SK-N-SH (cell line): ENCODE measurements at regions not wholly inside any gene's neighbourhood (a gene's known extent, or its start where the extent isn't known, plus 50 kb on each side); places are given as distances from the start of the nearest gene placed in this dataset.

ENCODE experiments used
- CTCF ChIA-PET: fragments of 300-600, 350-600 bp; formaldehyde crosslinking; extraction: SDS; loops from one replicate; lab custom pipeline; 2021; lab: Yijun Ruan, JAX
- POLR2A ChIA-PET: fragments of 350-600 bp; sonication (Branson Sonifier 250); formaldehyde crosslinking; extraction: SDS; loops from one replicate; lab custom pipeline; 2020; ENCODE audit warnings: antibody characterized with exemption, inconsistent platforms; lab: Yijun Ruan, JAX
- DNase-seq: peaks from one replicate; pipeline ENCODE4 v3.0.0; 2012
- H2AFZ ChIP-seq: fragments of 200-600 bp; sonication (generic); 2 replicates; pipeline ENCODE4 v1.8.1; 2016; ENCODE audit warnings: antibody characterized with exemption, mild to moderate bottlenecking, low read depth
- H3F3A ChIP-seq: fragments of 200-600 bp; sonication (generic); replicated peaks from 2 replicates; pipeline ENCODE3; 2016; ENCODE audit warnings: antibody characterized with exemption, mild to moderate bottlenecking; ENCODE audit not compliant: insufficient read depth
- H3K27ac ChIP-seq, 2 experiments: fragments of 200-500 bp in 1 of 2; fragments of 200-600 bp in 1 of 2; sonication (Bioruptor generic) in 1 of 2; sonication (generic), shearing (Covaris generic) in 1 of 2; 2 replicates each; pipeline versions ENCODE4 v1.5.1 to v1.6.1; 2014 to 2016; ENCODE audit warnings: low read depth in 2 of 2, inconsistent platforms in 1 of 2, low read length in 1 of 2, mild to moderate bottlenecking in 1 of 2, mixed read lengths in 1 of 2
- H3K27me3 ChIP-seq: fragments of 200-600 bp; sonication (generic), shearing (Covaris generic); 2 replicates; pipeline ENCODE4 v1.6.1; 2016; ENCODE audit warnings: mixed run types; ENCODE audit not compliant: insufficient read depth
- H3K36me3 ChIP-seq, 2 experiments: fragments of 200-500 bp in 1 of 2; fragments of 200-600 bp in 1 of 2; sonication (Bioruptor generic) in 1 of 2; sonication (generic) in 1 of 2; replicated peaks in 1 of 2; 2 replicates each; pipeline versions ENCODE3 to v1.5.1; 2014 to 2016; ENCODE audit warnings: low read length in 1 of 2, mild to moderate bottlenecking in 1 of 2; ENCODE audit not compliant: insufficient read depth in 2 of 2, control insufficient read depth in 1 of 2
- H3K4me1 ChIP-seq, 2 experiments: fragments of 200-500 bp in 1 of 2; fragments of 200-600 bp in 1 of 2; sonication (Bioruptor generic) in 1 of 2; sonication (generic), shearing (Covaris generic) in 1 of 2; 2 replicates each; pipeline versions ENCODE4 v1.5.1 to v1.6.1; 2014 to 2016; ENCODE audit warnings: low read depth in 1 of 2, low read length in 1 of 2, mixed run types in 1 of 2; ENCODE audit not compliant: insufficient read depth in 2 of 2, control insufficient read depth in 1 of 2
- H3K4me2 ChIP-seq: fragments of 200-600 bp; sonication (generic), shearing (Covaris generic); 2 replicates; pipeline ENCODE4 v1.6.1; 2017; ENCODE audit warnings: mixed run types
- H3K4me3 ChIP-seq, 2 experiments: fragments of 200-500 bp in 1 of 2; fragments of 200-600 bp in 1 of 2; sonication (Bioruptor generic) in 1 of 2; sonication (generic), shearing (Covaris generic) in 1 of 2; 2 replicates each; pipeline versions ENCODE4 v1.5.1 to v1.8.1; 2014 to 2016; ENCODE audit warnings: low read depth in 2 of 2, inconsistent platforms in 1 of 2, low read length in 1 of 2, mild to moderate bottlenecking in 1 of 2, mixed read lengths in 1 of 2, moderate library complexity in 1 of 2
- H3K79me2 ChIP-seq: fragments of 200-600 bp; sonication (generic); 2 replicates; pipeline ENCODE4 v1.8.1; 2017; ENCODE audit warnings: mild to moderate bottlenecking; ENCODE audit not compliant: insufficient read depth
- H3K9ac ChIP-seq: fragments of 200-600 bp; sonication (generic); 2 replicates; pipeline ENCODE4 v1.6.1; 2017; ENCODE audit warnings: mixed run types
- H3K9me2 ChIP-seq: fragments of 200-600 bp; sonication (generic); 2 replicates; pipeline ENCODE4 v1.6.1; 2017; ENCODE audit warnings: mixed run types
- H3K9me3 ChIP-seq: fragments of 200-600 bp; sonication (generic); 2 replicates; pipeline ENCODE4 v1.6.1; 2017; ENCODE audit warnings: mixed run types, mild to moderate bottlenecking, moderate library complexity
- H4K20me1 ChIP-seq: fragments of 200-600 bp; sonication (generic); 2 replicates; pipeline ENCODE4 v1.6.1; 2017; ENCODE audit warnings: mild to moderate bottlenecking, mixed run types; ENCODE audit not compliant: insufficient read depth
- CHD2 ChIP-seq: fragments of 150-350 bp; IDR thresholded peaks from 2 replicates; pipeline ENCODE4 v1.6.1; 2018; ENCODE audit warnings: low read length; ENCODE audit not compliant: partially characterized antibody
- EP300 ChIP-seq, 2 experiments: IDR thresholded peaks; 2 replicates each; pipeline versions ENCODE4 v1.4.0 to v1.6.1; 2012; ENCODE audit warnings: borderline replicate concordance in 1 of 2, low read depth in 1 of 2, low read length in 1 of 2
- EZH2phosphoT487 ChIP-seq: fragments of 200-600 bp; sonication (generic); IDR thresholded peaks from 2 replicates; pipeline ENCODE4 v1.6.1; 2017; ENCODE audit warnings: low read depth, mixed run types, mild to moderate bottlenecking, antibody characterized with exemption, moderate library complexity, borderline replicate concordance
- FOSL2 ChIP-seq: IDR thresholded peaks from 2 replicates; pipeline ENCODE4 v1.4.0; 2012; ENCODE audit warnings: low read depth, mild to moderate bottlenecking, moderate library complexity, borderline replicate concordance
- FOXJ3 ChIP-seq: sonication (generic); formaldehyde crosslinking; IDR thresholded peaks from 2 replicates; pipeline ENCODE4 v1.5.1; 2020; ENCODE audit warnings: mild to moderate bottlenecking, missing genetic modification reagents
- GATA2 ChIP-seq: sonication (generic); formaldehyde crosslinking; IDR thresholded peaks from 2 replicates; pipeline ENCODE4 v1.5.0; 2020; ENCODE audit warnings: mild to moderate bottlenecking, missing genetic modification reagents
- JUND ChIP-seq: IDR thresholded peaks from 2 replicates; pipeline ENCODE4 v1.4.0; 2012
- MEF2A ChIP-seq: IDR thresholded peaks from 2 replicates; pipeline ENCODE4 v1.4.0; 2012; ENCODE audit warnings: low read depth, borderline replicate concordance
- MXI1 ChIP-seq: IDR thresholded peaks from 2 replicates; pipeline ENCODE4 v1.6.1; 2012; ENCODE audit warnings: mild to moderate bottlenecking, low read depth, low read length, improper control_type of control experiment
- NRF1 ChIP-seq: IDR thresholded peaks from 2 replicates; pipeline ENCODE4 v1.6.1; 2012; ENCODE audit warnings: low read depth, mild to moderate bottlenecking, low read length
- RFX5 ChIP-seq: IDR thresholded peaks from 2 replicates; pipeline ENCODE4 v1.6.1; 2012; ENCODE audit warnings: mild to moderate bottlenecking, improper control_type of control experiment, low read length
- SIN3A ChIP-seq: IDR thresholded peaks from 2 replicates; pipeline ENCODE4 v1.6.1; 2012; ENCODE audit warnings: low read depth, mild to moderate bottlenecking, low read length, moderate library complexity, borderline replicate concordance
- TEAD4 ChIP-seq: IDR thresholded peaks from 2 replicates; pipeline ENCODE4 v1.4.0; 2012; ENCODE audit warnings: mild to moderate bottlenecking, borderline replicate concordance; ENCODE audit not compliant: insufficient read depth
- YY1 ChIP-seq: IDR thresholded peaks from 2 replicates; pipeline ENCODE4 v1.4.0; 2012; ENCODE audit warnings: low read depth, mild to moderate bottlenecking
- WGBS: methylation state at CpG from one replicate; pipeline ENCODE4 v1.1.6; 2017; ENCODE audit warnings: low lambda C conversion rate; 5-methylcytosine and 5-hydroxymethylcytosine counted together
- TF ChIP-seq, protein P1 (sequence below): IDR thresholded peaks from 2 replicates; pipeline ENCODE4 v1.4.0; 2012; ENCODE audit warnings: low read depth, borderline replicate concordance
- TF ChIP-seq, protein P2 (sequence below): IDR thresholded peaks from 2 replicates; pipeline ENCODE4; 2012
- TF ChIP-seq, protein P3 (sequence below): IDR thresholded peaks from 2 replicates; pipeline ENCODE4 v1.4.0; 2012; ENCODE audit warnings: low read depth, borderline replicate concordance
- TF ChIP-seq, protein P4 (sequence below): fragments of 200-600 bp; sonication (generic); IDR thresholded peaks from 2 replicates; pipeline ENCODE4 v1.6.1; 2017; ENCODE audit warnings: antibody characterized with exemption, mild to moderate bottlenecking, moderate library complexity
- TF ChIP-seq, protein P5 (sequence below): fragments of 150-350 bp; IDR thresholded peaks from 2 replicates; pipeline ENCODE4 v1.6.1; 2016; ENCODE audit warnings: mild to moderate bottlenecking, low read depth, low read length
- TF ChIP-seq, protein P6 (sequence below): IDR thresholded peaks from 2 replicates; pipeline ENCODE4 v1.4.0; 2012; ENCODE audit warnings: low read depth

DNA sequence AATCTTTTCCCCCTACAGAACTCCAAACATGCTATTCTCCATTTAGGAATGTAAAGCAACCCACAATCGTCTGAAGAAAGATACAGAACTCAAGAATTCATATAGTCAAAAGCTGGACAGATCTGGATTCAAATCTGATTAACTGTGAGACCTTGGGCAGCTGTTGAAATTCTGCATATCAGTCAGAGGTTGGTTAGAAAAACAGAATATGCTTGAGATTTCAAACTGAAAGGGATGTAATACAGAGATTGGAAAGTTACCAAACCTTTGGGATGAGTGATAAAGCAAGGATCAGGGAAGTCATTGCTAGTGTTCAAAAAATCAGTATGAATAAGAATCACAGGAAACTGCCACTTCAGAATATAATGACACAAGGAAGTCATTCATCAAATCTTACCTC lies 406.6 kb downstream of the HTR7 start:
- no peak overlapping the region for H2AFZ ChIP-seq
- H3F3A ChIP-seq, result no peaks in the 10 kb centered on the region
- no peaks in the 10 kb centered on the region; the same call in 1 of the 2 replicates for H3K79me2 ChIP-seq
- no peak overlapping the region for H3K4me3 ChIP-seq
- no peaks in the 10 kb centered on the region for H3K9me3 ChIP-seq
- 0% methylated on average over 1 of the region's 1 CpG for WGBS
- POLR2A ChIA-PET, result no interaction called here
- no peak for DNase-seq
- no peaks in the 10 kb centered on the region for H3K4me1 ChIP-seq
- no peak overlapping the region for H3K27ac ChIP-seq
- H4K20me1 ChIP-seq, result no peaks in the 10 kb centered on the region
- H3K27me3 ChIP-seq, result no peaks in the 10 kb centered on the region
- CTCF ChIA-PET, result no interaction called here
- H3K36me3 ChIP-seq, result no peaks in the 10 kb centered on the region
- no peak overlapping the region for H3K4me2 ChIP-seq
- TF ChIP-seq JUND (no peak), YY1 (no peak), MEF2A (no peak), NRF1 (no peak), CHD2 (no peak), TEAD4 (no peak)
- TF ChIP-seq, protein P1, sequence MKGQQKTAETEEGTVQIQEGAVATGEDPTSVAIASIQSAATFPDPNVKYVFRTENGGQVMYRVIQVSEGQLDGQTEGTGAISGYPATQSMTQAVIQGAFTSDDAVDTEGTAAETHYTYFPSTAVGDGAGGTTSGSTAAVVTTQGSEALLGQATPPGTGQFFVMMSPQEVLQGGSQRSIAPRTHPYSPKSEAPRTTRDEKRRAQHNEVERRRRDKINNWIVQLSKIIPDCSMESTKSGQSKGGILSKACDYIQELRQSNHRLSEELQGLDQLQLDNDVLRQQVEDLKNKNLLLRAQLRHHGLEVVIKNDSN, result no peak
- TF ChIP-seq, all 33 proteins: peak for 0
- Histone ChIP-seq H3K9me2 (no peaks in the 10 kb centered on the region), H3K9ac (no peak overlapping the region)

DNA sequence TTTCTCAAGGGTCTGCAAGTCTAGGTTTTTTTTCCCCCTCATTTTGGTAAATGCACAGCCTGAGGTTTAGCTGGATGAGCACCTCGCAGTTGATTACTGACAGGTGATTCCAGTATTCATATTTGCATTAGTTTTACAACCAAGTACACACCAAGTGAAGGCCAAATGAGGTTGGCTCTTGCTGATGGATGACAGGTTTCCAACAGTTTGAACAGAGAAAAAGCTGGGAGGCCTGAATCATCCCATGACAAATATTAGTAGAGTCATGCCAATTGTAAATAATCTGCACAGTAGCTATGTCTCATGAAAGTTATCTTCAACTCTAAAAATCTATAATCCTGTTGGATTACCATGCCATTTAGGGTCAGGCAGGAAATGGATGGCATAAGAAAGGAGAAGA lies 399.8 kb downstream of the HTR7 start:
- H3K27me3 ChIP-seq, result no peaks in the 10 kb centered on the region
- POLR2A ChIA-PET, result no interaction called here
- H3K27ac ChIP-seq, result no peak overlapping the region
- H3K79me2 ChIP-seq, result no peaks in the 10 kb centered on the region
- no peak overlapping the region for H3K9ac ChIP-seq
- H3K4me2 ChIP-seq, result no peak overlapping the region
- no peak overlapping the region for H3K4me3 ChIP-seq
- no peak overlapping the region for H2AFZ ChIP-seq
- 0% methylated on average over 1 of the region's 1 CpG for WGBS
- no peaks in the 10 kb centered on the region for H3F3A ChIP-seq
- CTCF ChIA-PET, result no interaction called here
- no peaks in the 10 kb centered on the region for H4K20me1 ChIP-seq
- H3K4me1 ChIP-seq, result no peaks in the 10 kb centered on the region
- H3K36me3 ChIP-seq, result no peaks in the 10 kb centered on the region
- H3K9me3 ChIP-seq, result no peaks in the 10 kb centered on the region
- no peaks in the 10 kb centered on the region for H3K9me2 ChIP-seq
- DNase-seq, result no peak
- TF ChIP-seq, protein P2, sequence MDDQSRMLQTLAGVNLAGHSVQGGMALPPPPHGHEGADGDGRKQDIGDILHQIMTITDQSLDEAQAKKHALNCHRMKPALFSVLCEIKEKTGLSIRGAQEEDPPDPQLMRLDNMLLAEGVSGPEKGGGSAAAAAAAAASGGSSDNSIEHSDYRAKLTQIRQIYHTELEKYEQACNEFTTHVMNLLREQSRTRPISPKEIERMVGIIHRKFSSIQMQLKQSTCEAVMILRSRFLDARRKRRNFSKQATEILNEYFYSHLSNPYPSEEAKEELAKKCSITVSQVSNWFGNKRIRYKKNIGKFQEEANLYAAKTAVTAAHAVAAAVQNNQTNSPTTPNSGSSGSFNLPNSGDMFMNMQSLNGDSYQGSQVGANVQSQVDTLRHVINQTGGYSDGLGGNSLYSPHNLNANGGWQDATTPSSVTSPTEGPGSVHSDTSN, result no peak
- TF ChIP-seq, protein P3, sequence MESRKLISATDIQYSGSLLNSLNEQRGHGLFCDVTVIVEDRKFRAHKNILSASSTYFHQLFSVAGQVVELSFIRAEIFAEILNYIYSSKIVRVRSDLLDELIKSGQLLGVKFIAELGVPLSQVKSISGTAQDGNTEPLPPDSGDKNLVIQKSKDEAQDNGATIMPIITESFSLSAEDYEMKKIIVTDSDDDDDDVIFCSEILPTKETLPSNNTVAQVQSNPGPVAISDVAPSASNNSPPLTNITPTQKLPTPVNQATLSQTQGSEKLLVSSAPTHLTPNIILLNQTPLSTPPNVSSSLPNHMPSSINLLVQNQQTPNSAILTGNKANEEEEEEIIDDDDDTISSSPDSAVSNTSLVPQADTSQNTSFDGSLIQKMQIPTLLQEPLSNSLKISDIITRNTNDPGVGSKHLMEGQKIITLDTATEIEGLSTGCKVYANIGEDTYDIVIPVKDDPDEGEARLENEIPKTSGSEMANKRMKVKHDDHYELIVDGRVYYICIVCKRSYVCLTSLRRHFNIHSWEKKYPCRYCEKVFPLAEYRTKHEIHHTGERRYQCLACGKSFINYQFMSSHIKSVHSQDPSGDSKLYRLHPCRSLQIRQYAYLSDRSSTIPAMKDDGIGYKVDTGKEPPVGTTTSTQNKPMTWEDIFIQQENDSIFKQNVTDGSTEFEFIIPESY, result no peak
- no peak for TF ChIP-seq MEF2A
- TF ChIP-seq EP300 (IDR thresholded peaks at IDR 0.05; ENCODE audit: borderline replicate concordance in 1 of 2, low read depth in 1 of 2, low read length in 1 of 2), result no peak
- TF ChIP-seq, protein P4, sequence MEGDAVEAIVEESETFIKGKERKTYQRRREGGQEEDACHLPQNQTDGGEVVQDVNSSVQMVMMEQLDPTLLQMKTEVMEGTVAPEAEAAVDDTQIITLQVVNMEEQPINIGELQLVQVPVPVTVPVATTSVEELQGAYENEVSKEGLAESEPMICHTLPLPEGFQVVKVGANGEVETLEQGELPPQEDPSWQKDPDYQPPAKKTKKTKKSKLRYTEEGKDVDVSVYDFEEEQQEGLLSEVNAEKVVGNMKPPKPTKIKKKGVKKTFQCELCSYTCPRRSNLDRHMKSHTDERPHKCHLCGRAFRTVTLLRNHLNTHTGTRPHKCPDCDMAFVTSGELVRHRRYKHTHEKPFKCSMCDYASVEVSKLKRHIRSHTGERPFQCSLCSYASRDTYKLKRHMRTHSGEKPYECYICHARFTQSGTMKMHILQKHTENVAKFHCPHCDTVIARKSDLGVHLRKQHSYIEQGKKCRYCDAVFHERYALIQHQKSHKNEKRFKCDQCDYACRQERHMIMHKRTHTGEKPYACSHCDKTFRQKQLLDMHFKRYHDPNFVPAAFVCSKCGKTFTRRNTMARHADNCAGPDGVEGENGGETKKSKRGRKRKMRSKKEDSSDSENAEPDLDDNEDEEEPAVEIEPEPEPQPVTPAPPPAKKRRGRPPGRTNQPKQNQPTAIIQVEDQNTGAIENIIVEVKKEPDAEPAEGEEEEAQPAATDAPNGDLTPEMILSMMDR, result no peak
- TF ChIP-seq GATA2 (CRISPR knock-in tag), result no peak
- TF ChIP-seq, protein P5, sequence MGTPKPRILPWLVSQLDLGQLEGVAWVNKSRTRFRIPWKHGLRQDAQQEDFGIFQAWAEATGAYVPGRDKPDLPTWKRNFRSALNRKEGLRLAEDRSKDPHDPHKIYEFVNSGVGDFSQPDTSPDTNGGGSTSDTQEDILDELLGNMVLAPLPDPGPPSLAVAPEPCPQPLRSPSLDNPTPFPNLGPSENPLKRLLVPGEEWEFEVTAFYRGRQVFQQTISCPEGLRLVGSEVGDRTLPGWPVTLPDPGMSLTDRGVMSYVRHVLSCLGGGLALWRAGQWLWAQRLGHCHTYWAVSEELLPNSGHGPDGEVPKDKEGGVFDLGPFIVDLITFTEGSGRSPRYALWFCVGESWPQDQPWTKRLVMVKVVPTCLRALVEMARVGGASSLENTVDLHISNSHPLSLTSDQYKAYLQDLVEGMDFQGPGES, result no peak
- TF ChIP-seq, protein P1, result no peak
- no peak for TF ChIP-seq SIN3A
- TF ChIP-seq FOSL2, result no peak
- TF ChIP-seq RFX5, result no peak
- TF ChIP-seq, protein P6, sequence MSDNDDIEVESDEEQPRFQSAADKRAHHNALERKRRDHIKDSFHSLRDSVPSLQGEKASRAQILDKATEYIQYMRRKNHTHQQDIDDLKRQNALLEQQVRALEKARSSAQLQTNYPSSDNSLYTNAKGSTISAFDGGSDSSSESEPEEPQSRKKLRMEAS, result no peak
- TF ChIP-seq MXI1, result no peak
- no peak for TF ChIP-seq JUND
- TF ChIP-seq FOXJ3 (CRISPR knock-in tag), result no peak
- TF ChIP-seq EZH2phosphoT487, result no peak
- TF ChIP-seq CHD2, result no peak
